ENCODE measurements at regions not wholly inside any gene's neighbourhood (a gene's known extent, or its start where the extent isn't known, plus 50 kb on each side); places are given as distances from the start of the nearest gene placed in this dataset.

DNA sequence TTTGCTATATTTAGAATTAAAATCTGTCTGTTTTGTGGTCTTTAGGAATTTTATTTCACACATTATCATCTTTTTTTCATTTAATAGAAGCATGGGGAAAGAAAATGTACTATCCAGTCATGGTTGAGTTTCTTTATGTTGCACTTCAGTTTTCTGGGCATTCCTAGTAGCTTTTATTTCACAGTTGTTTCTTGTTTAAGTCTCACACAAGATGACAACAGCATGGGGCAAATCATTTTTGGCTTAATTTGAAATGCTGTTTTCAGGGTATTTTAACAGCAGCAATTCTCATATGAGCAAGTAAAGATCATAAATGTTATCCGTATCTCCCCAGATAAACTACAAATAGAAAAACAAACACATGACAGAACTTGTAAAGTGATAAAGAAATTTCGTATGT, 1600.2 kb downstream of the PCDH9 start:
- TF ChIP-seq CREB1 (IDR thresholded peaks at IDR 0.05; ENCODE audit: low read depth) (no peak), POLR2AphosphoS5 (IDR thresholded peaks at IDR 0.05; ENCODE audit: low read length) (no peak), SMAD1 (IDR thresholded peaks at IDR 0.05; ENCODE audit: low read depth, partially characterized antibody) (no peak), CBFB (IDR thresholded peaks at IDR 0.05; ENCODE audit: low read depth) (no peak), ATF7 (IDR thresholded peaks at IDR 0.05; ENCODE audit: low read depth) (no peak), POLR2A (IDR thresholded peaks at IDR 0.05; ENCODE audit: low read depth, low read length) (no peak), USF1 (IDR thresholded peaks at IDR 0.05; ENCODE audit: borderline replicate concordance, extremely low read length, insufficient read depth, low read depth, low read length) (no peak), TAF1 (IDR thresholded peaks at IDR 0.05; ENCODE audit: borderline replicate concordance, low read depth, low read length) (no peak), RAD21 (IDR thresholded peaks at IDR 0.05; ENCODE audit: insufficient read depth, low read depth, low read length) (no peak), CHD2 (IDR thresholded peaks at IDR 0.05; ENCODE audit: borderline replicate concordance, low read depth, low read length) (no peak), EGR1 (IDR thresholded peaks at IDR 0.05; ENCODE audit: borderline replicate concordance in 1 of 2, low read depth in 2 of 2, low read length in 2 of 2) (no peak)
- TF ChIP-seq, protein P1, sequence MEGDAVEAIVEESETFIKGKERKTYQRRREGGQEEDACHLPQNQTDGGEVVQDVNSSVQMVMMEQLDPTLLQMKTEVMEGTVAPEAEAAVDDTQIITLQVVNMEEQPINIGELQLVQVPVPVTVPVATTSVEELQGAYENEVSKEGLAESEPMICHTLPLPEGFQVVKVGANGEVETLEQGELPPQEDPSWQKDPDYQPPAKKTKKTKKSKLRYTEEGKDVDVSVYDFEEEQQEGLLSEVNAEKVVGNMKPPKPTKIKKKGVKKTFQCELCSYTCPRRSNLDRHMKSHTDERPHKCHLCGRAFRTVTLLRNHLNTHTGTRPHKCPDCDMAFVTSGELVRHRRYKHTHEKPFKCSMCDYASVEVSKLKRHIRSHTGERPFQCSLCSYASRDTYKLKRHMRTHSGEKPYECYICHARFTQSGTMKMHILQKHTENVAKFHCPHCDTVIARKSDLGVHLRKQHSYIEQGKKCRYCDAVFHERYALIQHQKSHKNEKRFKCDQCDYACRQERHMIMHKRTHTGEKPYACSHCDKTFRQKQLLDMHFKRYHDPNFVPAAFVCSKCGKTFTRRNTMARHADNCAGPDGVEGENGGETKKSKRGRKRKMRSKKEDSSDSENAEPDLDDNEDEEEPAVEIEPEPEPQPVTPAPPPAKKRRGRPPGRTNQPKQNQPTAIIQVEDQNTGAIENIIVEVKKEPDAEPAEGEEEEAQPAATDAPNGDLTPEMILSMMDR (IDR thresholded peaks at IDR 0.05 in 2 of 3, conservative IDR thresholded peaks at IDR 0.05 in 1 of 3; ENCODE audit: control insufficient read depth in 2 of 3, extremely low read depth in 1 of 3, insufficient read depth in 1 of 3, low read depth in 3 of 3, low read length in 3 of 3), result no peak
- TF ChIP-seq, protein P2, sequence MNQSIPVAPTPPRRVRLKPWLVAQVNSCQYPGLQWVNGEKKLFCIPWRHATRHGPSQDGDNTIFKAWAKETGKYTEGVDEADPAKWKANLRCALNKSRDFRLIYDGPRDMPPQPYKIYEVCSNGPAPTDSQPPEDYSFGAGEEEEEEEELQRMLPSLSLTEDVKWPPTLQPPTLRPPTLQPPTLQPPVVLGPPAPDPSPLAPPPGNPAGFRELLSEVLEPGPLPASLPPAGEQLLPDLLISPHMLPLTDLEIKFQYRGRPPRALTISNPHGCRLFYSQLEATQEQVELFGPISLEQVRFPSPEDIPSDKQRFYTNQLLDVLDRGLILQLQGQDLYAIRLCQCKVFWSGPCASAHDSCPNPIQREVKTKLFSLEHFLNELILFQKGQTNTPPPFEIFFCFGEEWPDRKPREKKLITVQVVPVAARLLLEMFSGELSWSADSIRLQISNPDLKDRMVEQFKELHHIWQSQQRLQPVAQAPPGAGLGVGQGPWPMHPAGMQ (IDR thresholded peaks at IDR 0.05; ENCODE audit: borderline replicate concordance), result no peak
- TF ChIP-seq, protein P3, sequence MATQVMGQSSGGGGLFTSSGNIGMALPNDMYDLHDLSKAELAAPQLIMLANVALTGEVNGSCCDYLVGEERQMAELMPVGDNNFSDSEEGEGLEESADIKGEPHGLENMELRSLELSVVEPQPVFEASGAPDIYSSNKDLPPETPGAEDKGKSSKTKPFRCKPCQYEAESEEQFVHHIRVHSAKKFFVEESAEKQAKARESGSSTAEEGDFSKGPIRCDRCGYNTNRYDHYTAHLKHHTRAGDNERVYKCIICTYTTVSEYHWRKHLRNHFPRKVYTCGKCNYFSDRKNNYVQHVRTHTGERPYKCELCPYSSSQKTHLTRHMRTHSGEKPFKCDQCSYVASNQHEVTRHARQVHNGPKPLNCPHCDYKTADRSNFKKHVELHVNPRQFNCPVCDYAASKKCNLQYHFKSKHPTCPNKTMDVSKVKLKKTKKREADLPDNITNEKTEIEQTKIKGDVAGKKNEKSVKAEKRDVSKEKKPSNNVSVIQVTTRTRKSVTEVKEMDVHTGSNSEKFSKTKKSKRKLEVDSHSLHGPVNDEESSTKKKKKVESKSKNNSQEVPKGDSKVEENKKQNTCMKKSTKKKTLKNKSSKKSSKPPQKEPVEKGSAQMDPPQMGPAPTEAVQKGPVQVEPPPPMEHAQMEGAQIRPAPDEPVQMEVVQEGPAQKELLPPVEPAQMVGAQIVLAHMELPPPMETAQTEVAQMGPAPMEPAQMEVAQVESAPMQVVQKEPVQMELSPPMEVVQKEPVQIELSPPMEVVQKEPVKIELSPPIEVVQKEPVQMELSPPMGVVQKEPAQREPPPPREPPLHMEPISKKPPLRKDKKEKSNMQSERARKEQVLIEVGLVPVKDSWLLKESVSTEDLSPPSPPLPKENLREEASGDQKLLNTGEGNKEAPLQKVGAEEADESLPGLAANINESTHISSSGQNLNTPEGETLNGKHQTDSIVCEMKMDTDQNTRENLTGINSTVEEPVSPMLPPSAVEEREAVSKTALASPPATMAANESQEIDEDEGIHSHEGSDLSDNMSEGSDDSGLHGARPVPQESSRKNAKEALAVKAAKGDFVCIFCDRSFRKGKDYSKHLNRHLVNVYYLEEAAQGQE (IDR thresholded peaks at IDR 0.05; ENCODE audit: low read depth, low read length), result no peak
